ENCODE measurements at regions not wholly inside any gene's neighbourhood (a gene's known extent, or its start where the extent isn't known, plus 50 kb on each side); places are given as distances from the start of the nearest gene placed in this dataset.
A peak's percentile ranks its signal among the peaks of the same experiment; 100 is the strongest.
"Not testable (repeated sequence)": the region's sequence is repeated elsewhere in the genome, so short reads cannot be mapped to it uniquely, and the experiment has no call there.

GRCh38 chr6:156685823-156686222, 91.4 kb upstream of the ARID1B start:
- no peak for ATAC-seq (ENCODE audit: insufficient read depth, low FRiP score)
- peak overlapping the region in 1 of 2 donors; percentile 67 for H3K9ac ChIP-seq (ENCODE audit: insufficient read depth in 1 of 2, low read length in 2 of 2)

DNA sequence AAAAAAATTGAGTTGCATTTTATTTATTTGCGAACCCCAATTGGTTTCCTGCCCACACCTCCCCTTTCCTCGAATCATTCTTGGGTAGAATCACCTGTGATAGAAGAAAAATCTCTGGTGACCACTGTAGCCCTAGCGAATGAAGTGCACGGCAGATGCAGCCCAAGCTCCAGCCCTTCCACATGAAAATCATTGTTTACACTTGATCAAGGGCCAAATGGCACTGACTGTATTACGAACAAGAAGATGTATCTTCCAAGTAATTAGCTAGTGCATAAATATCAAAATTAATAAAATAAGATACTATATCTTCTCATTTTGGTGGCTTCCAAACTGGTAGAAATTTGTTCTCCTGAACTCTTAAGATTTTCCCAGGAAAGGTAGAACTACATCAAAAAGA, 93.4 kb upstream of the ARID1B start:
- 86 to 91% methylated on average over 5 of the region's 5 CpGs for WGBS, 2 donors
- no peaks in the 10 kb centered on the region for H3K36me3 ChIP-seq (ENCODE audit: control insufficient read depth in 4 of 4, insufficient read depth in 4 of 4, low read length in 4 of 4)
- ATAC-seq (ENCODE audit: insufficient read depth, low FRiP score) (no peak), DNase-seq (peak in 2 of 3 donors; percentile 67 to 84)
- no peak for TF ChIP-seq CTCF (IDR thresholded peaks at IDR 0.05; ENCODE audit: control extremely low read depth, extremely low read depth)
- no peaks in the 10 kb centered on the region for H3K27me3 ChIP-seq (ENCODE audit: control insufficient read depth in 3 of 3, insufficient read depth in 3 of 3, low read length in 2 of 3)
- no peak overlapping the region for H3K27ac ChIP-seq (ENCODE audit: low read depth in 1 of 2, low read length in 1 of 2)
- no peaks in the 10 kb centered on the region for H3K9me3 ChIP-seq (ENCODE audit: control insufficient read depth in 4 of 4, insufficient read depth in 3 of 4, low read length in 3 of 4)
- no peak overlapping the region for H3K4me3 ChIP-seq
- H3K9ac ChIP-seq (ENCODE audit: insufficient read depth in 1 of 2, low read length in 2 of 2) = no peak overlapping the region
- H3K4me1 ChIP-seq (ENCODE audit: control insufficient read depth in 5 of 5, insufficient read depth in 5 of 5, low read length in 5 of 5) = peaks cover 0 to 28% (median 6%) of the 10 kb centered on the region in 5 donors

More at GRCh38 chr6:156685823-156686222, 91.4 kb upstream of the ARID1B start:
- no peak overlapping the region for H3K4me3 ChIP-seq
- H3K9me3 ChIP-seq (ENCODE audit: control insufficient read depth in 4 of 4, insufficient read depth in 3 of 4, low read length in 3 of 4) = no peaks in the 10 kb centered on the region
- no peaks in the 10 kb centered on the region for H3K36me3 ChIP-seq (ENCODE audit: control insufficient read depth in 4 of 4, insufficient read depth in 4 of 4, low read length in 4 of 4)
- no peaks in the 10 kb centered on the region for H3K27me3 ChIP-seq (ENCODE audit: control insufficient read depth in 3 of 3, insufficient read depth in 3 of 3, low read length in 2 of 3)
- no peak for TF ChIP-seq CTCF (IDR thresholded peaks at IDR 0.05; ENCODE audit: control extremely low read depth, extremely low read depth)
- H3K4me1 ChIP-seq (ENCODE audit: control insufficient read depth in 5 of 5, insufficient read depth in 5 of 5, low read length in 5 of 5) = peaks cover 0 to 28% (median 6%) of the 10 kb centered on the region in 5 donors
- no peak for DNase-seq
- WGBS, 2 donors = 21 to 22% methylated on average over 4 of the region's 4 CpGs
- peak overlapping the region in 1 of 2 donors; percentile 98 for H3K27ac ChIP-seq (ENCODE audit: low read depth in 1 of 2, low read length in 1 of 2)

DNA sequence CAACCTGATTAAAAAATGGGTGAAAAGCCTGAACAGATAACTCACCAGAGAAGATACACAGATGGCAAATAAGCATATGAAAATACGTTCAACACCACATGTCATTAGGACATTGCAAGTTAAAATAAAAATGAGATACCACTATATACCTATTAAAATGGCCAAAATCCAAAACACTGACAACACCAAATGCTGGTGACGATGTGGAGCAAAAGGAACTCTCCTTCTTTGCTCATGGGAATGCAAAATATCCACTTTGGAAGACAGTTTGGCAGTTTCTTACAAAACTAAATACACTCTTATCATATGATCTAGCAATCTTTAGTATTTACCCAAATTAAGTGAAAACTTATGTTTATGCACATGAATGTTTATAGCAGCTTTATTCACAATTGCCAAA, 100.5 kb upstream of the ARID1B start:
- Histone ChIP-seq H3K9me3 (ENCODE audit: control insufficient read depth in 4 of 4, insufficient read depth in 3 of 4, low read length in 3 of 4) (peaks cover 0 to 8% (median 2%) of the 10 kb centered on the region in 4 donors), H3K4me1 (ENCODE audit: control insufficient read depth in 5 of 5, insufficient read depth in 5 of 5, low read length in 5 of 5) (no peaks in the 10 kb centered on the region), H3K9ac (ENCODE audit: insufficient read depth in 1 of 2, low read length in 2 of 2) (no peak overlapping the region), H3K36me3 (ENCODE audit: control insufficient read depth in 4 of 4, insufficient read depth in 4 of 4, low read length in 4 of 4) (no peaks in the 10 kb centered on the region), H3K27me3 (ENCODE audit: control insufficient read depth in 3 of 3, insufficient read depth in 3 of 3, low read length in 2 of 3) (no peaks in the 10 kb centered on the region), H3K27ac (ENCODE audit: low read depth in 1 of 2, low read length in 1 of 2) (no peak overlapping the region), H3K4me3 (no peak overlapping the region)
- TF ChIP-seq CTCF (IDR thresholded peaks at IDR 0.05; ENCODE audit: control extremely low read depth, extremely low read depth) = no peak
- WGBS, 2 donors = 85 to 92% methylated on average over 2 of the region's 2 CpGs
- DNase-seq (no peak), ATAC-seq (ENCODE audit: insufficient read depth, low FRiP score) (no peak)

DNA sequence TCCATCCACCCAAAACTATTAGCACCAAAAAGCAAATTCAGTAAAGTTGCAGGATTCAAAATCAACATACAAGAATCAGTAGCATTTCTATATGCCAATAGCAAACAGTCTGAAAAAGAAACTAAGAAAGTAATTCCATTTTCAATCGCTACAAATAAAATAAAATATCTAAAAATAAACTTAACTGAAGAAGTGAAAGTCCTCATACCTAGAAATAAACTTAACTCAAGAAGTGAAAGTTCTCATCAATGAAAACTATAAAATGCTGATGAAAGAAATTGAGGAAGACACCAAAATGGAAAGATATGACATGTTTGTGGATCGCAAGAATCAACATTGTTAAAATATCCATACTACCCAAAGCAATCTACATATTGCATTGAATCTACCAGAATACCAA, 103.0 kb upstream of the ARID1B start:
- Histone ChIP-seq H3K9ac (ENCODE audit: insufficient read depth in 1 of 2, low read length in 2 of 2) (no peak overlapping the region), H3K27ac (ENCODE audit: low read depth in 1 of 2, low read length in 1 of 2) (no peak overlapping the region), H3K27me3 (ENCODE audit: control insufficient read depth in 3 of 3, insufficient read depth in 3 of 3, low read length in 2 of 3) (no peaks in the 10 kb centered on the region), H3K4me1 (ENCODE audit: control insufficient read depth in 5 of 5, insufficient read depth in 5 of 5, low read length in 5 of 5) (no peaks in the 10 kb centered on the region), H3K4me3 (no peak overlapping the region), H3K9me3 (ENCODE audit: control insufficient read depth in 4 of 4, insufficient read depth in 3 of 4, low read length in 3 of 4) (peaks cover 0 to 8% (median 2%) of the 10 kb centered on the region in 4 donors), H3K36me3 (ENCODE audit: control insufficient read depth in 4 of 4, insufficient read depth in 4 of 4, low read length in 4 of 4) (no peaks in the 10 kb centered on the region)
- 90 to 91% methylated on average over 2 of the region's 2 CpGs for WGBS, 2 donors
- DNase-seq (no peak), ATAC-seq (ENCODE audit: insufficient read depth, low FRiP score) (no peak)
- TF ChIP-seq CTCF (IDR thresholded peaks at IDR 0.05; ENCODE audit: control extremely low read depth, extremely low read depth) = no peak

DNA sequence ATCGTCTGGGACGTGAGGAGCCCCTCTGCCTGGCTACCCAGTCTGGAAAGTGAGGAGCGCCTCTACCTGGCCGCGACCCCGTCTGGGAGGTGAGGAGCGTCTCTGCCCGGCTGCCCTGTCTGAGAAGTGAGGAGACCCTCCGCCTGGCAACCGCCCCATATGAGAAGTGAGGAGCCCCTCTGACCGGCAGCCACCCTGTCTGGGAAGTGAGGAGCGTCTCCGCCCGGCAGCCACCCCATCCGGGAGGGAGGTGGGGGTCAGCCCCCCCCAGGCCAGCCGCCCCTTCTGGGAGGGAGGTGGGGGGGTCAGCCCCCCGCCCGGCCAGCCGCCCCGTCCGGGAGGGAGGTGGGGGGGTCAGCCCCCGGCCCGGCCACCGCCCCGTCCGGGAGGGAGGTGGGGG, 107.1 kb upstream of the ARID1B start:
- H3K4me1 ChIP-seq (ENCODE audit: control insufficient read depth in 5 of 5, insufficient read depth in 5 of 5, low read length in 5 of 5); H3K27ac ChIP-seq (ENCODE audit: low read depth in 1 of 2, low read length in 1 of 2); H3K36me3 ChIP-seq (ENCODE audit: control insufficient read depth in 4 of 4, insufficient read depth in 4 of 4, low read length in 4 of 4); ATAC-seq (ENCODE audit: insufficient read depth, low FRiP score); H3K9me3 ChIP-seq (ENCODE audit: control insufficient read depth in 4 of 4, insufficient read depth in 3 of 4, low read length in 3 of 4); H3K9ac ChIP-seq (ENCODE audit: insufficient read depth in 1 of 2, low read length in 2 of 2); H3K4me3 ChIP-seq; H3K27me3 ChIP-seq (ENCODE audit: control insufficient read depth in 3 of 3, insufficient read depth in 3 of 3, low read length in 2 of 3); DNase-seq: not testable (repeated sequence)
- WGBS, 2 donors = 97 to 100% methylated on average over 11 to 26 of the region's 26 CpGs
